Stimulated activated CD8-positive, alpha-beta memory T cell treated with anti-CD3 and anti-CD28 coated beads, Interleukin-12 subunit alpha, Interleukin-12 subunit beta, amount 100 ng/mL, for 4 hours (primary cell): ENCODE measurements at regions not wholly inside any gene's neighbourhood (a gene's known extent, or its start where the extent isn't known, plus 50 kb on each side); places are given as distances from the start of the nearest gene placed in this dataset.

Source experiments
- DNase-seq: peaks from one replicate; pipeline ENCODE4 v3.0.0-alpha.2; 2020; ENCODE audit warnings: low read depth

- DNase-seq, result no peak
These were observed 526.3 kb upstream of the LRRTM1 start for GRCh38 chr2:80830891-80831290.

- no peak for DNase-seq
These were observed 518.4 kb upstream of the LRRTM1 start for GRCh38 chr2:80822999-80823398.

GRCh38 chr2:80815259-80815658, 510.7 kb upstream of the LRRTM1 start:
- DNase-seq, result no peak

GRCh38 chr2:80786584-80786983, 482.0 kb upstream of the LRRTM1 start:
- DNase-seq, result no peak

- DNase-seq, result no peak
These were observed 474.2 kb upstream of the LRRTM1 start for GRCh38 chr2:80778704-80779103.

GRCh38 chr2:80748592-80748991, 444.0 kb upstream of the LRRTM1 start:
- DNase-seq, result no peak

GRCh38 chr2:80737047-80737446, 432.5 kb upstream of the LRRTM1 start:
- no peak for DNase-seq

GRCh38 chr2:80725001-80725400, 420.4 kb upstream of the LRRTM1 start:
- no peak for DNase-seq

GRCh38 chr2:80722803-80723202, 418.3 kb upstream of the LRRTM1 start:
- no peak for DNase-seq

- no peak for DNase-seq
These were observed 415.1 kb upstream of the LRRTM1 start for GRCh38 chr2:80719607-80720006.

- DNase-seq, result no peak
These were observed 410.9 kb upstream of the LRRTM1 start for GRCh38 chr2:80715433-80715832.

GRCh38 chr2:80711915-80712314, 407.4 kb upstream of the LRRTM1 start:
- no peak for DNase-seq

GRCh38 chr2:80706951-80707350, 402.4 kb upstream of the LRRTM1 start:
- no peak for DNase-seq

- DNase-seq, result no peak
These were observed 402.0 kb upstream of the LRRTM1 start for GRCh38 chr2:80706541-80706940.

GRCh38 chr2:80703532-80703931, 399.0 kb upstream of the LRRTM1 start:
- no peak for DNase-seq

GRCh38 chr2:80700961-80701360, 396.4 kb upstream of the LRRTM1 start:
- no peak for DNase-seq
